ENCODE measurements at regions not wholly inside any gene's neighbourhood (a gene's known extent, or its start where the extent isn't known, plus 50 kb on each side); places are given as distances from the start of the nearest gene placed in this dataset.
"Not testable (repeated sequence)": the region's sequence is repeated elsewhere in the genome, so short reads cannot be mapped to it uniquely, and the experiment has no call there.

GRCh38 chr12:25328072-25328712 lies 77.5 kb upstream of the KRAS start:
- no peak for DNase-seq

- no peak for DNase-seq
Observed at GRCh38 chr12:25327321-25327720, 76.6 kb upstream of the KRAS start.

DNA sequence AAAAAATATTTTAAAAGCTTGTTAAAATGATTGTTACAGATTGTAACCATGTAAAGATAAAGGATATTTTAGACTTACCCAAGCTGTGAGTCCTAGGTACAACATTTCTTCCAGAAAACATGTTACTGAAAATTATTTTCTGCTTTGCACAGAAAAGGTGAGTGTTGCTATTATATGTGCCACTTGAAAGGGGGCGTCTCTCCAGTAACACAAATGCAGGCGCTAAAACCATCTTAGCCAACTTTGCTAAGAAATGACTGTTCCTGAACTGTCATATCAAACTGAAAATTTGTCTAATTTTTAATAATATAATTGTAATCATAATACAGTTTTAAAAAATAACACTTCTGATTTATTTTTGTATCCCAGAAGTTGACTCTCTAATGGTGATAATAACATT lies 75.6 kb upstream of the KRAS start:
- DNase-seq, result no peak

DNA sequence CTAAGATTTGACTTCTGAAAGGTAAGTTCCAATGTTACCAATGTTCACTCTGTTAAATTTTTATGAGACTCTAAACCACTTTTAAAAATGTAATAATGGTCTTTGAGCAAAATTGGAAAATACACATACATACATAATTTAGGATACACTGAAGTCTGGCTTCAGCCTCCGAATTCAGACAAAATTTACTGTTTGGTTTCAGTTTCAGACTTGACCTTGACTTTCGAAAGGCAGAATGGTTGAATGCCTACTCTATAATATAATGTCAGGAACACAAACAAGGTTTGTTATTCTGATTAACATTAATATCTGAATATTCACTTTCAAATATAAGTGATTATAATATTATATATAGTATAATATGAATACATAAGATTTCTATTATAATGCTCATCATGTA lies 74.1 kb upstream of the KRAS start:
- DNase-seq, result no peak

GRCh38 chr12:25323581-25323982 lies 72.9 kb upstream of the KRAS start:
- no peak for DNase-seq

DNA sequence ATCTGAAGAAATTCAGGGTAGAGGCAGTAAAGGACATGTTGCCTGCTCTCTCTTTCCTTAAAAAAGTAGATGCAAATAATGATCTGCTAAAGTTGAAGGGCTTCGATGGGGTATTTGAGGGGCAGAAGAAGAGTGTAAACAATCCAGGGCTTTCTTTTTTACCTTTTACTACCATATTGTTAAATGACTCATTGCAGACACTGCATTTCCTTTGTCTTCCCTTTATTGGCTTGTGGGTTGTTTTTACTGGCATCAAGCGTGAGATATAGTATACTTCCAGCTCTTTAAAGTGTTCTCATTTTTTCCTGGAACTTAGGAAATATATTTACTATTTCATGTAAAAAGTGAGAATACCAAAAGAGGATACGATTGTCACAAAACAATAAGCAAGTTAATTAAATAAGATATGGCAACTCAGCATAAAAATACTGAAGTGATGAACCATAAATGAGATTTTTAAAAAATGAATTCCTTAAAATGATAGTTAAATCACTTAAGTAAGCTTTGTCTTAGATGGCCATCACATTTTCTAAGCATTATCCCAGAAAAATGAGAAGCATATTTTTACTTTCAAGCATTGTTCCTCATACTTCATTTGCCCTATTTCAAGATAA lies 72.3 kb upstream of the KRAS start:
- no peak for DNase-seq

- no peak for DNase-seq
Observed at GRCh38 chr12:25322351-25322750, 71.6 kb upstream of the KRAS start.

DNA sequence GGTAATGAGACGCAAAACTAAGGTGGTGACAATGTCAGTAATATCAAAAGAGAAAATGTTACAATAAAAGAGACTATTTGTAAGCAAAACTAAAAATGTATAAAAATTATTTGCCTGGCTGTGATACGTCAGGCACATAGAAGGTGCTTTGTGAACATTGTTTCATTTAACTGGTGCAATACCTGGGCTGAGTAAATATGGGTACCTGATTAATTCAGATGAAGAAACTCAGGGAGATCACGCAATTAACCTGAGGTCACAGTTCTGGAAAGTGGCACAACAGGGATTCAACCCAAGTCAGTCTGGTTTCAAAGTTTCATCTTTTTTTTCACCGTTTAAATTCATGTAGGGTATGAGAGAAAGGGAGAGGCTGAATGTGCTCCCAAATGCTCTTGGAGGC lies 71.0 kb upstream of the KRAS start:
- DNase-seq, result no peak

DNA sequence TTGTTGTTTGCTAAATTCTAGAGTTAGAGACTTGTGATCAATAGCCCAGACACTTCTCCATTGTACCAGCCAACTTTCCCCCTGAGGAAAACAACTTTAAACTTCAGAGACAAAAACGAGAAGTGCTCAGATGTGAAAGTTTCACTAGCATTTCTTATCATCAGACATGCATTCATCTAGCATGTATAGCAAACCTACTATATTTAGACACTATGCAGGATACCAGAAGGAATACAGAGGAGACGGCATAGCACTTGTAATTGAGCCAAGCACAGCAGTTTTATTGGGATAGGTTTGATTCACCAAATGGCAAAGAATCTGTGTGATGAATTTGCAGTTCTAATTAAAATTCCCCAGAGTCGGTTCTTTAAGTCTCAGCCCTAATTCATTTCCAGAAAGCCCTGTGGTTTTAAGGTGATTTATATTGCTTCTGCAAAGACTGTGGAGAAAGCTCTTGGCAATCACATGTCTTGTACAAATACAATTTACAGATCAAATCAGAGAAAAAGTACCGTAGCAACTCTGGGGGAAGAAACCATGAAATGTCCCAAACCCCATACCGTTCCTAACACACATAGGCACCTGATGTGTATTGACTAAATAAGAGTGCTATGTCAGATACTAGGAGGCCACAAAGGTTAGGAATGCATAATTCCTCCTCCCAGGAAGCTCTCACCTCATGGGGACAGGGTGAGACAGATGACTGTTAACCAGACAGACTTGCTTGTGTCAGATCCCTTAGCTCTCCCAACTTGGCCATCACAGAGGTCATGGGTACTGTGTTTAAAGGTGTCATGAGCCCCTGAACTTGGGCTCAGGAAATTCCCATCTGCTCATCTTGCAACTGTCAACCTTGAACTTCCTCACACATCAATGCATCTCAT lies 69.6 kb upstream of the KRAS start:
- DNase-seq, result no peak

DNA sequence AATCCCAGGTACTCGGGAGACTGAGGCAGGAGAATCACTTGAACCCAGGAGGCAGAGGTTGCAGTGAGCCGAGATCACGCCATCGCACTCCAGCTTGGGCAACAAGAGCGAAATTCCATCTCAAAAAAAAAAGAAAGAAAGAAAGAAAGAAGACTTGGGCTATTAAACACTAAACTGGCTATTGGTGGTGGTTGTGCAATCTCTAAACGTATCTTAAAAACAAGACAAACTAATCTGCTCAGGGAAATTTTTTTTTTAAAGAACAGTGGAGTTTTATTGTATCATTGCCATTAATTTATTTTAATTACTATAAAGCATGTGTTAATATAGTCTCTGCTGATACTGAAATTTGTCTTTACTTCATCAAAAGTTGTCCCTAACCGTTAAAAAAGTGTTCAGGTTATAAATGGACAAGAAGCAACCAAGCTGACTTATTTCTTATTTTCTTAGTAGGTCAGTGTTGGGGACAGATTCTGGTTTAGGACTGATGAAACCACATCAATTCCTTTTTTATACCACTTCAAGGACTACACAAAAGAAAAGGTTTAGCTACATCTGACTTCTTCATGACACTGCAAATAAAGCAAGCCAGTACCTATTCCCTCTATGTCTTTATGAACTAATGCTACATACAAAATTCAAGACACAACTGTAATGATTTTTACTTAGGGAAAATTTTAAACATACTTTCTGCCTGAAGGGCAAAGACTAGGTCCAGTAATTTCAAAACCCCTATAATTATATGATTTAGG lies 68.7 kb upstream of the KRAS start:
- DNase-seq, result no peak

GRCh38 chr12:25317553-25317952 lies 66.8 kb upstream of the KRAS start:
- DNase-seq, result no peak

- no peak for DNase-seq
Observed at GRCh38 chr12:25315388-25315787, 64.7 kb upstream of the KRAS start.

- DNase-seq, result not testable (repeated sequence)
Observed at GRCh38 chr12:25313266-25313990, 62.7 kb upstream of the KRAS start.

GRCh38 chr12:25311506-25311905 lies 60.8 kb upstream of the KRAS start:
- DNase-seq, result no peak

GRCh38 chr12:25310071-25310470 lies 59.3 kb upstream of the KRAS start:
- not testable (repeated sequence) for DNase-seq

DNA sequence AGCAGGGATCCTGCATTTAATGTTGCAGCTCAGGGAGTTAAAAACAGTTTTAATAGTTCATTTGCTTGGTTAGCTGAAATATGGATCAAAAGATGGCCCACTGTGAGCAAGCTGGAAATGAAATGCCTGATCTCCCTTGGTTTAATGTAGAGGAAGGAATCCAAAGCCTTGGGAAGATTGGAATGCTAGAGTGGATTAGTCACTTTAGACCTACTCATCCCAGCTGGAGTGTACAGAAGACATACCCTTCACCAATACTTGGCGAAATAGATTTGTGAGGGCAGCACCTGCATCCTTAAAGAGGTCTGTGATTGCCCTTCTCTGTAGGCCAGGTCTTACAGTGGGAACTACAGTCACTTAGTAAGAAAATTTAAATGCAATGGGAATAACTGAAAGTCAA lies 58.0 kb upstream of the KRAS start:
- DNase-seq, result no peak

GRCh38 chr12:25307818-25308217 lies 57.1 kb upstream of the KRAS start:
- DNase-seq, result no peak

DNA sequence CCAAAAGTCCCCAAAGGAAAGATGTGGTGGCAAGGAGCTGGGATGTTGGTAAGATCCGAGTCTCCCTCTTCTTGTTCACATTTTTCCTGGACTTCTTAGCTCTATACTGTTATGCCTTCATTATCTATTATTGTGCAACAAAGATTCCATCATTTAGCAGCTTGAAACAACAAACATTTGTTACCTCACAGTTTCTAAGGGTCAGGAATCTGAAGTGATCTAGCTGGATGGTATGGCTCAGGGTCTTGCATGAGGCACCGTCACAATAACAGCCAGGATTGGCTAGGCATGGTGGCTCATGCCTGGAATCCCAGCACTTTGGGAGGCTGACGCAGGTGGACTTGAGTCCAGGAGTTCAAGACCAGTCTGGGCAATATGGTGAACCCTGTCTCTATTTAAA lies 51.1 kb upstream of the KRAS start:
- DNase-seq, result no peak

Data from CD4-positive, alpha-beta T cell treated with Interferon gamma for 1 hour (primary cell).